Activated B cell treated with CpG ODN at 0.5 μM for 24 hours (primary cell): ENCODE measurements at regions not wholly inside any gene's neighbourhood (a gene's known extent, or its start where the extent isn't known, plus 50 kb on each side); places are given as distances from the start of the nearest gene placed in this dataset.

Experiments used
- ATAC-seq: fragments of 200-7000 bp; cut with Tn5 transposase; one replicate; pipeline ENCODE4 v1.10.0; 2021; ENCODE audit warnings: low read depth, mild to moderate bottlenecking, moderate library complexity
- CTCF ChIA-PET: fragments of 350-600 bp; sonication (Branson Sonifier 250); formaldehyde crosslinking; loops from one replicate; lab custom pipeline; 2021; ENCODE audit warnings: antibody characterized with exemption; lab: Charles Lee
- POLR2A ChIA-PET: fragments of 350-600 bp; sonication (Branson Sonifier 250); formaldehyde crosslinking; loops from one replicate; lab custom pipeline; 2021; ENCODE audit warnings: antibody characterized with exemption; lab: Charles Lee
- DNase-seq: peaks from one replicate; pipeline ENCODE4 v3.0.0; 2022
- H3K27ac Mint-ChIP-seq: one replicate; pipeline ENCODE4 v1.8.0; 2020; ENCODE audit warnings: mixed read lengths
- H3K27me3 Mint-ChIP-seq: one replicate; pipeline ENCODE4 v1.8.0; 2021; ENCODE audit warnings: mixed read lengths
- H3K36me3 Mint-ChIP-seq: one replicate; pipeline ENCODE4 v1.8.0; 2021; ENCODE audit warnings: low read depth, mixed read lengths
- H3K4me1 Mint-ChIP-seq: one replicate; pipeline ENCODE4 v1.8.0; 2021; ENCODE audit warnings: mixed read lengths
- H3K4me3 Mint-ChIP-seq: one replicate; pipeline ENCODE4 v1.8.0; 2020; ENCODE audit warnings: mild to moderate bottlenecking, mixed read lengths
- H3K9me3 Mint-ChIP-seq: one replicate; pipeline ENCODE4 v1.8.0; 2020; ENCODE audit warnings: mixed read lengths
- CTCF ChIP-seq: fragments of 200-600 bp; IDR thresholded peaks from one replicate; pipeline ENCODE4 v1.8.0; 2022; ENCODE audit warnings: antibody characterized with exemption, mild to moderate bottlenecking
- intact Hi-C: fragments of 100-400 bp; cut with micrococcal nuclease; formaldehyde crosslinking; loops from one replicate; pipeline ENCODE4 v1.15.1; 2024

DNA sequence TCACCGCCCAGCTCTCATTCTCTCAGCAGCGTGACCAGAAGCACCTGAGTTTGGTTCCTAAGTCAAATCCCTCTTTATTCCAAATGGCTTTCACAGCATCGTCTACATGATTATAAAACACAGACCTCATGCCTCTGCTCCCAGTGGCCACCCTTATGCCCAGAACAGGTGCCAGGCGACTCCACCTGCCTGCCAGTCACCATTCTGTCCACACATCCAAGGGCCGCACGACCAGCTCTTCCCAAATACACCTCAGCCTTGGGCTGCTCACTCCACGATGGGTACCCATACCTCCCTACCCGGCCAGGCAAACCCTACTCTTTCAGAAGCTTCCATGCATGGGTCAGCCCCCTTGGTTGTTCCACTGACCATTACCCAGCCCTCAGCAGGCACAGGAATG, 851.6 kb upstream of the SALL3 start:
- H3K9me3 Mint-ChIP-seq, result peaks cover 9% of the 10 kb centered on the region
- ATAC-seq, result no peak

DNA sequence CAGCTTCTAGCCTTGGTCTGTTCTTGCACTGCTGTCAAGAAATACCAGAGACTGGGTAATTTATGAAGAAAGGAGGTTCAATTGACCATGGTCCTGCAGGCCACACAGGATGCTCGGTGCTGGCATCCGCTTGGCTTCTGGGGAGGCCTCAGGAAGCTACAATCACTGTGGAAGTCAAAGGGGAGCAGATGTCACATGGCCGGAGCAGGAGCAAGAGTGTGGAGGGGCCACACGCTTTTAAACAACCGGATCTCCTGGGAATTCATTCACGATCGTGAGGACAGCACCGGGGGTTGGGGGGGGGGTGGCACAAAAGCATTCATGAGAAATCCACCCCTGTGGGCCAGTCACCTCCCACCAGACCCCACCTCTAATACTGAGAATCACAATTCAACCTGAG, 850.4 kb upstream of the SALL3 start:
- no peaks in the 10 kb centered on the region for H3K36me3 Mint-ChIP-seq
- TF ChIP-seq CTCF, result no peak
- DNase-seq (no peak), ATAC-seq (no peak)
- no peaks in the 10 kb centered on the region for H3K4me1 Mint-ChIP-seq
- no peak overlapping the region for H3K27ac Mint-ChIP-seq
- CTCF ChIA-PET, result no interaction called here
- no peaks in the 10 kb centered on the region for H3K27me3 Mint-ChIP-seq
- intact Hi-C loops, result no loop called here
- POLR2A ChIA-PET, result no interaction called here
- peaks cover 9% of the 10 kb centered on the region for H3K9me3 Mint-ChIP-seq
- H3K4me3 Mint-ChIP-seq, result no peak overlapping the region

More for the DNA sequence above, 851.6 kb upstream of the SALL3 start:
- H3K27ac Mint-ChIP-seq, result no peak overlapping the region
- H3K4me1 Mint-ChIP-seq, result no peaks in the 10 kb centered on the region
- no peaks in the 10 kb centered on the region for H3K36me3 Mint-ChIP-seq
- no peak overlapping the region for H3K4me3 Mint-ChIP-seq
- no peak for TF ChIP-seq CTCF
- intact Hi-C loops, result no loop called here
- no peak for DNase-seq
- H3K27me3 Mint-ChIP-seq, result no peaks in the 10 kb centered on the region
- ChIA-PET POLR2A (no interaction called here), CTCF (no interaction called here)

GRCh38 chr18:78130232-78131195, 849.1 kb upstream of the SALL3 start:
- no peak overlapping the region for H3K27ac Mint-ChIP-seq
- DNase-seq (no peak), ATAC-seq (no peak)
- intact Hi-C loops, result no loop called here
- no peaks in the 10 kb centered on the region for H3K36me3 Mint-ChIP-seq
- no peaks in the 10 kb centered on the region for H3K27me3 Mint-ChIP-seq
- no peak overlapping the region for H3K4me3 Mint-ChIP-seq
- H3K9me3 Mint-ChIP-seq, result peaks cover 6% of the 10 kb centered on the region
- no peak for TF ChIP-seq CTCF
- no peaks in the 10 kb centered on the region for H3K4me1 Mint-ChIP-seq
- ChIA-PET CTCF (no interaction called here), POLR2A (no interaction called here)

GRCh38 chr18:78133729-78134128, 845.9 kb upstream of the SALL3 start:
- Mint-ChIP-seq H3K27me3 (no peaks in the 10 kb centered on the region), H3K36me3 (no peaks in the 10 kb centered on the region), H3K4me3 (no peak overlapping the region), H3K9me3 (no peaks in the 10 kb centered on the region), H3K27ac (no peak overlapping the region), H3K4me1 (no peaks in the 10 kb centered on the region)
- intact Hi-C loops, result no loop called here
- no peak for TF ChIP-seq CTCF
- no peak for ATAC-seq
- ChIA-PET CTCF (no interaction called here), POLR2A (no interaction called here)
- DNase-seq, result no peak

DNA sequence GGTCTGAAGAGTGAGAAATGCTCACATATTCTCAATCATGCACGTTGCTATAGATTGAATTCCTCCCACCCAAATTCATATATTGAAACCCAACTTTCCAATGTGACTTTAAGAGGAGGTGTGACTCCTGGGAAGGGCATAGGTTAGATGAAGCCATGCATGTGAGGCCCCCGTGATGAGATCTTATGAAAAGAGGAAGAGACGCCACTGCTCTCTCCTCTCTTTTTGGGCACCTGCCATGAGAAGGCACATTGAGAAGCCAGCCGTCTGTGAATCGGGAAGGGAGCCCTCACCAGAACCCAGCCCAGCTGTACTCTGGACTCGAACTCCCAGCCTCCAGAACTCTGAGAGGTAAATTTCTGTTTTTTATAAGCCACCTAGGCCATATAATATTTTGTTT, 842.6 kb upstream of the SALL3 start:
- H3K27ac Mint-ChIP-seq, result no peak overlapping the region
- ChIA-PET CTCF (no interaction called here), POLR2A (no interaction called here)
- DNase-seq, result no peak
- no peak overlapping the region for H3K4me3 Mint-ChIP-seq
- H3K9me3 Mint-ChIP-seq, result no peaks in the 10 kb centered on the region
- no peaks in the 10 kb centered on the region for H3K36me3 Mint-ChIP-seq
- intact Hi-C loops, result no loop called here
- TF ChIP-seq CTCF, result no peak
- H3K27me3 Mint-ChIP-seq, result no peaks in the 10 kb centered on the region
- no peaks in the 10 kb centered on the region for H3K4me1 Mint-ChIP-seq
- no peak for ATAC-seq
